ENCODE measurements at regions not wholly inside any gene's neighbourhood (a gene's known extent, or its start where the extent isn't known, plus 50 kb on each side); places are given as distances from the start of the nearest gene placed in this dataset.

DNA sequence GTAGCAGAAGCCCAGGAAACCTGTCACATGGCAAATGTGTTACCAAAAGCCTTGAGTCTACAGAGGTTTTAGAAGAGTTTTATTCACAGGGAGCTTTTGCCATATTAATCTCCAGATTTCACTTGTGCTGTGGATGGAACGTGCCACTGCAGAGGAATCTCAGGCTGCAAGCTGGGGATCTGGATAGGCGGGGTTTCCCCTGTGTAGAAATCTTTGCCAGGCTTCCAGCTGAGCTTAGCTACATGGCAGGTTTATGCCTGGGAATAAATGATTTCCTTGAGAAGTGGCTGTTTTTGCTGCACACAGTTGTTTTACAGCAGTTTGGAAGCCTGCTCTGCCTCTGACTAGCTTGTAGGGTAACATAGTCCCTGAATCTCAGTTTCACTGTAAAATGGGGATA, 224.6 kb upstream of the PLPPR1 start:
- H3K9ac ChIP-seq (ENCODE audit: low read length), result no peak overlapping the region
- H3F3A ChIP-seq (ENCODE audit: low read length, unreplicated experiment), result no peaks in the 10 kb centered on the region
- H4K20me1 ChIP-seq (ENCODE audit: low read length), result no peaks in the 10 kb centered on the region
- intact Hi-C loops (cut with micrococcal nuclease), result no loop called here
- TF ChIP-seq EZH2 (IDR thresholded peaks at IDR 0.05; ENCODE audit: low read length, unreplicated experiment), result no peak
- H3K9me3 ChIP-seq (ENCODE audit: low read length), result no peaks in the 10 kb centered on the region
- no peaks in the 10 kb centered on the region for H3K9me2 ChIP-seq (replicated peaks; ENCODE audit: low read length)
- no peak overlapping the region for H3K4me3 ChIP-seq (ENCODE audit: low read length)
- no peaks in the 10 kb centered on the region for H3K27me3 ChIP-seq (ENCODE audit: low read length)
- no peaks in the 10 kb centered on the region for H3K36me3 ChIP-seq (ENCODE audit: low read depth, low read length)
- ChIA-PET POLR2A (ENCODE audit: unreplicated experiment) (no interaction called here), CTCF (no interaction called here)
- no peak for DNase-seq
- no peak overlapping the region for H3K27ac ChIP-seq (ENCODE audit: low read length)
- BruUV-seq (replicated peaks), result no TSS peak
- H3K4me2 ChIP-seq (ENCODE audit: low read length), result no peak overlapping the region
- no peak overlapping the region for H2AFZ ChIP-seq (ENCODE audit: low read length)
- H3K79me2 ChIP-seq (ENCODE audit: low read length), result no peaks in the 10 kb centered on the region
- no peak for ATAC-seq
- no peaks in the 10 kb centered on the region for H3K4me1 ChIP-seq (ENCODE audit: insufficient read depth, low read length)

DNA sequence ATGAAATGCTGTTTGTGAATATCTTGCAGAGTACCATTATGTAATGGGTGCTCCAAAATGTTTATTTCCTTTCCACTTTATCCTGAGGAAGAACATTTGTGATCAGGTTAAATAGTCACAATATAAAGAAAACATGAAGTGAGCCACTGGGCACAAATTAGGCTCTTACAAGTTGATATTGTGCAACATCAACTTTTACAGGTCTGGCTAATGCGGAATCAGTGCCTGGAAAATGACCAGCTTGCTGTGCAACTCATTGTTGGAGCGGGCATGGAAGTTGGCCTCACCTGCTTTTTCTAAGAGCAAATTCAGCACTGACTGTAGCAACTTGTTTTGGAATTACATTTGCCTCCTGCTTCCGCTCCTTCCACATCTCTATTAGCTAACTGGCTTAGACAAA, 216.9 kb upstream of the PLPPR1 start:
- ChIA-PET POLR2A (ENCODE audit: unreplicated experiment) (no interaction called here), CTCF (no interaction called here)
- Histone ChIP-seq H3K79me2 (ENCODE audit: low read length) (no peaks in the 10 kb centered on the region), H3K9me2 (replicated peaks; ENCODE audit: low read length) (no peaks in the 10 kb centered on the region), H3K36me3 (ENCODE audit: low read depth, low read length) (no peaks in the 10 kb centered on the region), H3K27ac (ENCODE audit: low read length) (no peak overlapping the region), H3K9me3 (ENCODE audit: low read length) (no peaks in the 10 kb centered on the region), H4K20me1 (ENCODE audit: low read length) (no peaks in the 10 kb centered on the region), H3K4me3 (ENCODE audit: low read length) (no peak overlapping the region), H3K27me3 (ENCODE audit: low read length) (no peaks in the 10 kb centered on the region), H2AFZ (ENCODE audit: low read length) (no peak overlapping the region), H3K4me1 (ENCODE audit: insufficient read depth, low read length) (no peaks in the 10 kb centered on the region), H3K9ac (ENCODE audit: low read length) (no peak overlapping the region), H3K4me2 (ENCODE audit: low read length) (no peak overlapping the region), H3F3A (ENCODE audit: low read length, unreplicated experiment) (no peaks in the 10 kb centered on the region)
- ATAC-seq (no peak), DNase-seq (no peak)
- TF ChIP-seq EZH2phosphoT487 (IDR thresholded peaks at IDR 0.05; ENCODE audit: borderline replicate concordance, low read length), result no peak
- TF ChIP-seq, protein P1, sequence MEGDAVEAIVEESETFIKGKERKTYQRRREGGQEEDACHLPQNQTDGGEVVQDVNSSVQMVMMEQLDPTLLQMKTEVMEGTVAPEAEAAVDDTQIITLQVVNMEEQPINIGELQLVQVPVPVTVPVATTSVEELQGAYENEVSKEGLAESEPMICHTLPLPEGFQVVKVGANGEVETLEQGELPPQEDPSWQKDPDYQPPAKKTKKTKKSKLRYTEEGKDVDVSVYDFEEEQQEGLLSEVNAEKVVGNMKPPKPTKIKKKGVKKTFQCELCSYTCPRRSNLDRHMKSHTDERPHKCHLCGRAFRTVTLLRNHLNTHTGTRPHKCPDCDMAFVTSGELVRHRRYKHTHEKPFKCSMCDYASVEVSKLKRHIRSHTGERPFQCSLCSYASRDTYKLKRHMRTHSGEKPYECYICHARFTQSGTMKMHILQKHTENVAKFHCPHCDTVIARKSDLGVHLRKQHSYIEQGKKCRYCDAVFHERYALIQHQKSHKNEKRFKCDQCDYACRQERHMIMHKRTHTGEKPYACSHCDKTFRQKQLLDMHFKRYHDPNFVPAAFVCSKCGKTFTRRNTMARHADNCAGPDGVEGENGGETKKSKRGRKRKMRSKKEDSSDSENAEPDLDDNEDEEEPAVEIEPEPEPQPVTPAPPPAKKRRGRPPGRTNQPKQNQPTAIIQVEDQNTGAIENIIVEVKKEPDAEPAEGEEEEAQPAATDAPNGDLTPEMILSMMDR (conservative IDR thresholded peaks at IDR 0.05; ENCODE audit: low read depth, low read length), result no peak
- no peak for TF ChIP-seq EZH2 (IDR thresholded peaks at IDR 0.05; ENCODE audit: low read length, unreplicated experiment)
- no TSS peak for BruUV-seq (replicated peaks)
- intact Hi-C loops (cut with micrococcal nuclease), result no loop called here

DNA sequence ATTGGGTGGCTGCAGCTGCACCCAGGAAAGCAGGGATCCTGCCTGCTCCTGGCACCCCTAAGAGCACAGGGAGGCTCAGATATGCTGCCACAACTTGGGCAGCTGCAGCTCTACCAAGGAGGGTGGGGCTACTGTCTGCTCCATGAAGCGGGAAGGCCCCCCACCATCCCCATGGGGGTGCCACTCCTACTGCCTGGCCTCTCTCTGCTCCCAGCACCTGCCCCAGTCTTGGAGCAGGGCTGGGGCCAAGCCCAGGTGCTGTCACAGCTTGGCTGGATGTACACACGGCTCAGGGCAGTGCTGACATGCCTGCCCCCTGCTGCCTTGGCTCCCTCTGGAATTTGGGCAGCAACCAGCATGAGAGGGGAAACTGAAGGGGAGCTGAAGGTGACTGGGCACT, 214.7 kb upstream of the PLPPR1 start:
- DNase-seq (no peak), ATAC-seq (no peak)
- no peaks in the 10 kb centered on the region for H3K27me3 ChIP-seq (ENCODE audit: low read length)
- H3K36me3 ChIP-seq (ENCODE audit: low read depth, low read length), result no peaks in the 10 kb centered on the region
- no TSS peak for BruUV-seq (replicated peaks)
- no peak for TF ChIP-seq EZH2 (IDR thresholded peaks at IDR 0.05; ENCODE audit: low read length, unreplicated experiment)
- TF ChIP-seq EZH2phosphoT487 (IDR thresholded peaks at IDR 0.05; ENCODE audit: borderline replicate concordance, low read length), result no peak
- TF ChIP-seq, protein P1 (conservative IDR thresholded peaks at IDR 0.05; ENCODE audit: low read depth, low read length), result no peak
- H4K20me1 ChIP-seq (ENCODE audit: low read length), result no peaks in the 10 kb centered on the region
- no peak overlapping the region for H2AFZ ChIP-seq (ENCODE audit: low read length)
- H3K79me2 ChIP-seq (ENCODE audit: low read length), result no peaks in the 10 kb centered on the region
- no peak overlapping the region for H3K27ac ChIP-seq (ENCODE audit: low read length)
- no peaks in the 10 kb centered on the region for H3K9me3 ChIP-seq (ENCODE audit: low read length)
- no peak overlapping the region for H3K4me2 ChIP-seq (ENCODE audit: low read length)
- ChIA-PET CTCF (no interaction called here), POLR2A (ENCODE audit: unreplicated experiment) (no interaction called here)
- H3K9ac ChIP-seq (ENCODE audit: low read length), result no peak overlapping the region
- H3F3A ChIP-seq (ENCODE audit: low read length, unreplicated experiment), result no peaks in the 10 kb centered on the region
- intact Hi-C loops (cut with micrococcal nuclease), result no loop called here
- no peaks in the 10 kb centered on the region for H3K4me1 ChIP-seq (ENCODE audit: insufficient read depth, low read length)
- no peaks in the 10 kb centered on the region for H3K9me2 ChIP-seq (replicated peaks; ENCODE audit: low read length)
- no peak overlapping the region for H3K4me3 ChIP-seq (ENCODE audit: low read length)

Data from PC-3 (cell line).